LoVo (cell line): ENCODE measurements at regions not wholly inside any gene's neighbourhood (a gene's known extent, or its start where the extent isn't known, plus 50 kb on each side); places are given as distances from the start of the nearest gene placed in this dataset.

Source experiments
- DNase-seq: peaks from one replicate; pipeline ENCODE4 v3.0.0-alpha.2; 2016; ENCODE audit warnings: low spot score

- DNase-seq: no peak
Observed at GRCh38 chr2:128368437-128369107, 49.9 kb upstream of the HS6ST1 start.

GRCh38 chr2:128369108-128369555, 50.5 kb upstream of the HS6ST1 start:
- no peak for DNase-seq

DNA sequence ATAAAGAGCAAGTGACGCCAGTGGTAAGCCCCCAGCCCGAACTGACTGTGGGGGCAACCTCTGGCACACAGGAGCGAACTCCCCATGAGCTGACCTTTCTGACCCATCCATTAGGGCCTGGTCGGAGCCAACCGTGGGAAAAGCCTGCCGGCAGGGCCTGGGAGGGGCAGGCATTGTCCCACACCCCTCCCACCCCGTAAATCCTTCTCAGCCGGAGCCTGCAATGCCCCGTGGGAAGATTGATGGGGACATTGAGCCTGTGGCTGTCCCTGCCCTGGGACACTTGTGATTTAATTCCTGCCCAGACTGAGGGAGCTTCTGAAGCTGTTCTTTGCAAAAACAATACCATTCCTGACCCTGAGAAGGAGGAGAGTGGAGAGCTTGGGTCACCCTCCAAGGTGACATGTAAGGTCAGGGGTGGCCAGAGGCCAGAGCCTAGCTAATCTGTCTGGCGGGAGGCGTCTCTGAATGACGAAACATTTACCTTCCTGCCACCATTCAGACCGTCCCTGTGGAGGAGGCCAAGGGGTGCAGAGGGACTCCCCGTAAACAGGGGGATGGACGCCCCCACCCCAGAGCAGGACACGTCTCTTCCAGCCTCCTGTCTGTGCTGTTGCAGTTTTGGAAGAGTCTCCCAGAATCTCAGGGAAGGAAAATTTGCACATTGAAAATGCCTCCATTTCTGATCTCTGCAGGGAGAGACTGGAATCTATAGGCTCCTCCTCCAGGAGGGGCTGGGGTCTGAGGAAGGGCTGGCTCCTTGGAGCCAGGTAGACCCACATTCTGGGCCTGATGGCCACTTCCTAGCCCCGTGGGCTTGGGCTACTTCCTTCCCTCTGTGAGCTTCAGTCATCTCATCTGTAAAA, 51.2 kb upstream of the HS6ST1 start:
- no peak for DNase-seq

GRCh38 chr2:128370468-128371247, 52.0 kb upstream of the HS6ST1 start:
- no peak for DNase-seq

- no peak for DNase-seq
Observed at GRCh38 chr2:128371248-128371630, 52.6 kb upstream of the HS6ST1 start.

- no peak for DNase-seq
Observed at GRCh38 chr2:128371648-128372345, 53.1 kb upstream of the HS6ST1 start.

DNA sequence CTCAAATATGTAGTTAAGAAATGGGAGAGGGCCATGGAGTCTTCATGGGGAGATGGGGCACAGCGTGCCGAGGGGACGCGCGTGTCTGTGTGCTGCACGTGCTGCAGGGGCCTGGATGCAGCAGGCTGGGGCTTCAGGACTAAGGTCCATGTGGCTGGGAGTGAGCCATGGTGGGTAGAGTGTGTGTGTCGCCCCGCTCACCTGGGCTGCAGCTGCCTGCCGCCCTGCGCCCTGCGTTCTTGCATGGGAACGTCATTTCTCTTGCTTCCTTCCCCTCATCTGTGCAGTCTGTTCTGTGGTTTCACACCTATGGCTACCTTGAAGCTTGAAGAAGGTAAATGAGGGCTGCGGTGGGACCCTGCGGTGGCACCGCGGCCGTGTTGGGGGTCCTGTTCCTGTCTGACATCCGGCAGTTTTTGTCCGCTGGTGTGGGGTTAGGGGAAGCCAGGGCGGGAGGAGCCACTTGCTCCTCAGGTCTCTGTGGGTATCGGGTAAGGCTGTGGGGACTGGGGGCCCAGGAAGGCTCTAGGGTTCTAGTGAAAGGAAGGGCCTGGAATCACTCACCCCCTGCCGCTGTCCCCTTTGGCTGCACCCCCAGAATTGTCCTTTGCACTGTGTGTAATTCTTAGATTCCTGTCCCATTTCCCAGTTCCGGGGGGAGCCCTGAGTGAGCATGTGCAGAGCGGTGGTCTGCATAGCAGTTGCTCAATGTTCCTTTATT, 54.1 kb upstream of the HS6ST1 start:
- no peak for DNase-seq

- DNase-seq: no peak
Observed at GRCh38 chr2:128373451-128374000, 54.9 kb upstream of the HS6ST1 start.

DNA sequence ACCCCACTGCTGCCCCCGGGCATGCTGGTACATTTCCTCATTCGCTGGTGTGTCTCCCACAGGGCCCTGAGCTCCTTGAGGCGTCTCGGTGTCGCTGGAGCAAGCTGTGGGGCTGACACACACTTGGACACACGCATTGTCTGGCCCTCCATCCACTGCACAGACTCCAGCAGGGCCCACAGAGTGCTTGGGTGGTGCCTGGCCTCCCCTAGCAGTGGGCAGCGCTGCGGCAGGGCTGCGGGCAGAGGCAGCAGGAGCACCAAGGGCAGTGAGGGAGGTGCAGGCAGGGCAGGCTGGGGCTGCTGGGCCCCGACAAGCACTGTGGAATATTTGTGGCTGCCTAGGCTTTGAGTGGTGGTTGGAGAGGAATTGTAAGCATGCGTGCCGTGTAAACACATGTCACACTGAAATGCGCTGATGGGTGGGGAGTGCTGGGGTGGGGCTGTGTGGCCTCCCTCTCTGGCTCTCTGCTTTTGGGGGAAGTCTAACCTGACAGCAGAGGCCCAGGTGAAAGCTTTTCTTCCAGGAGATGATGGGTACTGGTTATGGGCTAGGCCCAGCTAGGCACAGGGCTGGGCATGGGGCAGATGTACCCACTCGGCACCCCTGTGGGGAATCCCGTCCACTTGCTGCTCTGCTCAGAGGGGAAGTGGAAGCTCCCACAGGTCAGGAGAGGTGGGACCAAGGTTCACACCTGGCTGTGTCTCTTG, 55.5 kb upstream of the HS6ST1 start:
- peak; percentile 11 for DNase-seq

DNA sequence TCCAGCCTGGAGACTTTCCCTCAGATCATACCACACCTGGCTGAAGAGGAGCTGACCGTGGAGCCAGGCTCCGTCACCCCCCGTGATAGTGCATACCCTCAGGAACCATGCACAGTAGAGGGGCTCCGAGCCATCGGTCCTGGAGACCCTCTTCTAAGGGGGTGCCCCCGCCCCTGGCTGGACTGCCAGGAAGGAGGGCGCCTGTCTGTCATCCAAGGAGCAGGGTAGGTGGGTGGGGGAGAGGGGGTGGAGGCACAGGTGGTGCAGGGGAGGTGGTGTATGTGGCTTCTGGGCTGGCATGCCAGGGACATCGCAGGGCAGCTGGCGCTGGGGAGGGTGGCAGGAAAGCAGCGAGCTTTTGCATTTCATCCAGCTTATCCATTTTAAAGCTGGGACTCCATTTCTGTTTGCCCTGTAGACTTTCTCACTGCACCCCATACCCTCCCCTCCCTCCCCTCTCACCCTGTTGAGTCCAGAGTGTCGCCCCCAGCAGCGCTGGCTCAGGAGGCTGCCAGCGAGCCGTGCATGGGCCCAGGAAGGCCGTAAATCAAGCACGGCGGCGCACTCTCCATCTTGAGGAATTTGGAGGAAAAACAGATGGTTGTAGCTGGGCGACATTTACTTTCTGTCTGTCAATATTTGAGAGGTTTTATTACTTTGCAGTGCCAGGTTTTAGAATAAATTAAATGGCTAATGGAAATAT, 56.2 kb upstream of the HS6ST1 start:
- DNase-seq: no peak

GRCh38 chr2:128375454-128375853, 56.8 kb upstream of the HS6ST1 start:
- DNase-seq: no peak

GRCh38 chr2:128376241-128377041, 57.8 kb upstream of the HS6ST1 start:
- DNase-seq: no peak

GRCh38 chr2:128377071-128377910, 58.6 kb upstream of the HS6ST1 start:
- no peak for DNase-seq

DNA sequence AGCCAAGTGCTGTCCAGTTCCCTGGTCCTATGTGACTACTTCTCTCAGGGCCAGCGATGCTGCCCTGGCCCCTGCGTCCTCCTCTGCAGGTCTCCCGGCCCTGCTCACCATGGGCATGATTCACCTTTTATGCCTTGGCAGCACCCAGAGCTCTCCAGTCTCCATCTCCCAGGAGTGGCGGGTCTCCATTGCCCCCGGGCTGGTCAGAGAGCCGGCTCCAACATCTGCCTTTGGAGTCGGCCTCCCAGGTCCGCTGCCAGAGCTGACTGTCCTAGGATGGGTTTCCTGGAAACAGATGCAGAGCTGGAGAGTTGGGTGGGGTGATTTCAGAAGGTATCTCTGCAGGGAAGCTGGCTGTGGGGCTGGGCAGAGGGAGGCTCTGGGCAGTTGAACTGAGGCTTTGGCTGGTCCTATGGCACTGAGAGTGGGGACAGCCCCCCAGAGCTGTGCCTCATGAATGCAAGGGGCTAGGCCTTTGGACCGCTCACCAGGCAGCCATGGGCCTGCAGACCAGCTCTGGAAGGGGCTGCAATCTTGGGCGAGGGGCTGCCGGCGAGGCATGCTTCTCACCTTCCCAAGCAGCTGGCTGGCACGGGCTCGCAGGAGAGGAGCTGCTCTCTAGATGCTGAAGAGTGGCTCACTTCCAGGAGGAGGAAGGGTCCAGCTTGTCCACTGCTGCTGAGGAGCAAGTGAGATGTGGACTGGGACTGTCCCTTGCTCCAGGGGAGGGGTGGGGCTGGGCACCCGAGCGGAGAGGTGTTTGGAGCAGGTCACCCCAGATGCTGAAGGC, 59.8 kb upstream of the HS6ST1 start:
- no peak for DNase-seq

GRCh38 chr2:128379021-128380015, 60.6 kb upstream of the HS6ST1 start:
- DNase-seq: no peak
